ENCODE measurements at regions not wholly inside any gene's neighbourhood (a gene's known extent, or its start where the extent isn't known, plus 50 kb on each side); places are given as distances from the start of the nearest gene placed in this dataset.

GRCh38 chr9:103427696-103428095 lies 432.6 kb downstream of the CYLC2 start:
- H3K4me3 ChIP-seq (ENCODE audit: low read depth, low read length): no peak overlapping the region
- DNase-seq (ENCODE audit: low read depth): no peak
- TF ChIP-seq CTCF (IDR thresholded peaks at IDR 0.05; ENCODE audit: low read depth, low read length, missing control alignments): no peak

- TF ChIP-seq CTCF (IDR thresholded peaks at IDR 0.05; ENCODE audit: low read depth, low read length, missing control alignments): no peak
- no peak for DNase-seq (ENCODE audit: low read depth)
- H3K4me3 ChIP-seq (ENCODE audit: low read depth, low read length): no peak overlapping the region
Observed at GRCh38 chr9:103430469-103430868, 435.3 kb downstream of the CYLC2 start.

- DNase-seq (ENCODE audit: low read depth): no peak
- TF ChIP-seq CTCF (IDR thresholded peaks at IDR 0.05; ENCODE audit: low read depth, low read length, missing control alignments): no peak
- H3K4me3 ChIP-seq (ENCODE audit: low read depth, low read length): no peak overlapping the region
Observed at GRCh38 chr9:103431809-103432208, 436.7 kb downstream of the CYLC2 start.

GRCh38 chr9:103444176-103444575 lies 449.0 kb downstream of the CYLC2 start:
- TF ChIP-seq CTCF (IDR thresholded peaks at IDR 0.05; ENCODE audit: low read depth, low read length, missing control alignments): no peak
- H3K4me3 ChIP-seq (ENCODE audit: low read depth, low read length): no peak overlapping the region
- DNase-seq (ENCODE audit: low read depth): no peak

- TF ChIP-seq CTCF (IDR thresholded peaks at IDR 0.05; ENCODE audit: low read depth, low read length, missing control alignments): no peak
- no peak overlapping the region for H3K4me3 ChIP-seq (ENCODE audit: low read depth, low read length)
- no peak for DNase-seq (ENCODE audit: low read depth)
Observed at GRCh38 chr9:103458826-103459225, 463.7 kb downstream of the CYLC2 start.

GRCh38 chr9:103471241-103471640 lies 476.1 kb downstream of the CYLC2 start:
- no peak for TF ChIP-seq CTCF (IDR thresholded peaks at IDR 0.05; ENCODE audit: low read depth, low read length, missing control alignments)
- no peak for DNase-seq (ENCODE audit: low read depth)

GRCh38 chr9:103474156-103474555 lies 479.0 kb downstream of the CYLC2 start:
- DNase-seq (ENCODE audit: low read depth): no peak
- TF ChIP-seq CTCF (IDR thresholded peaks at IDR 0.05; ENCODE audit: low read depth, low read length, missing control alignments): no peak
- no peak overlapping the region for H3K4me3 ChIP-seq (ENCODE audit: low read depth, low read length)

More at GRCh38 chr9:103471241-103471640, 476.1 kb downstream of the CYLC2 start:
- no peak overlapping the region for H3K4me3 ChIP-seq (ENCODE audit: low read depth, low read length)

Data from GM12864 (cell line).